ENCODE measurements at regions not wholly inside any gene's neighbourhood (a gene's known extent, or its start where the extent isn't known, plus 50 kb on each side); places are given as distances from the start of the nearest gene placed in this dataset.

DNA sequence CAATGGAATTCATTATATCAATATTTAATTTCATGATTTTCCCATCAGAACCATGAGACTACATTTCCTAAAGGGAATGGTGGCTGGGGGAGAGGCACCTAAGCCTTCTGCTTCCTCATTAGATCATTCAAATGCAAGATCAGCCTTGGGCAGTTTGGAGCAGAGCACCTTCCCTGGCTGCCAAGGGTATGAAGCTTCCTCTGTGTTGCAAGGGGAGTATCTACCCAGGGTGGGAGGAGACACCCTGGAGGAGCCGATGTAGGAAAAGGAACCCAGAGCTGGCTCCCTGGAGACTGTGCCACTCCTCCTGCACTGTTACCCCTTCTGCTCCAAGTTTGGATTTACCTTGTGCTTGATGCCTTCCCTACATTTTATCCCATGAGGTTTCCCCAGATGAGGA lies 299.7 kb upstream of the PRDM1 start:
- no peaks in the 10 kb centered on the region for H3K27me3 ChIP-seq
- ATAC-seq, result no peak
- in situ Hi-C loops (cut with MboI; ENCODE audit: low sequenced_read_pairs in 4 of 4), result no loop called here
- H3K36me3 ChIP-seq, result no peaks in the 10 kb centered on the region
- TF ChIP-seq, protein P1, sequence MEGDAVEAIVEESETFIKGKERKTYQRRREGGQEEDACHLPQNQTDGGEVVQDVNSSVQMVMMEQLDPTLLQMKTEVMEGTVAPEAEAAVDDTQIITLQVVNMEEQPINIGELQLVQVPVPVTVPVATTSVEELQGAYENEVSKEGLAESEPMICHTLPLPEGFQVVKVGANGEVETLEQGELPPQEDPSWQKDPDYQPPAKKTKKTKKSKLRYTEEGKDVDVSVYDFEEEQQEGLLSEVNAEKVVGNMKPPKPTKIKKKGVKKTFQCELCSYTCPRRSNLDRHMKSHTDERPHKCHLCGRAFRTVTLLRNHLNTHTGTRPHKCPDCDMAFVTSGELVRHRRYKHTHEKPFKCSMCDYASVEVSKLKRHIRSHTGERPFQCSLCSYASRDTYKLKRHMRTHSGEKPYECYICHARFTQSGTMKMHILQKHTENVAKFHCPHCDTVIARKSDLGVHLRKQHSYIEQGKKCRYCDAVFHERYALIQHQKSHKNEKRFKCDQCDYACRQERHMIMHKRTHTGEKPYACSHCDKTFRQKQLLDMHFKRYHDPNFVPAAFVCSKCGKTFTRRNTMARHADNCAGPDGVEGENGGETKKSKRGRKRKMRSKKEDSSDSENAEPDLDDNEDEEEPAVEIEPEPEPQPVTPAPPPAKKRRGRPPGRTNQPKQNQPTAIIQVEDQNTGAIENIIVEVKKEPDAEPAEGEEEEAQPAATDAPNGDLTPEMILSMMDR (IDR thresholded peaks at IDR 0.05 in 4 of 5, conservative IDR thresholded peaks at IDR 0.05 in 1 of 5), result no peak
- no peak for TF ChIP-seq POLR2A (IDR thresholded peaks at IDR 0.05)
- no peak overlapping the region for H3K4me3 ChIP-seq
- DNase-seq, result no peak
- peaks cover 9 to 12% of the 10 kb centered on the region in 2 donors for H3K4me1 ChIP-seq
- H3K27ac ChIP-seq, result no peak overlapping the region
- intact Hi-C loops (cut with DNase I; ENCODE audit: low total_unique reads), result no loop called here
- no peaks in the 10 kb centered on the region for H3K9me3 ChIP-seq

DNA sequence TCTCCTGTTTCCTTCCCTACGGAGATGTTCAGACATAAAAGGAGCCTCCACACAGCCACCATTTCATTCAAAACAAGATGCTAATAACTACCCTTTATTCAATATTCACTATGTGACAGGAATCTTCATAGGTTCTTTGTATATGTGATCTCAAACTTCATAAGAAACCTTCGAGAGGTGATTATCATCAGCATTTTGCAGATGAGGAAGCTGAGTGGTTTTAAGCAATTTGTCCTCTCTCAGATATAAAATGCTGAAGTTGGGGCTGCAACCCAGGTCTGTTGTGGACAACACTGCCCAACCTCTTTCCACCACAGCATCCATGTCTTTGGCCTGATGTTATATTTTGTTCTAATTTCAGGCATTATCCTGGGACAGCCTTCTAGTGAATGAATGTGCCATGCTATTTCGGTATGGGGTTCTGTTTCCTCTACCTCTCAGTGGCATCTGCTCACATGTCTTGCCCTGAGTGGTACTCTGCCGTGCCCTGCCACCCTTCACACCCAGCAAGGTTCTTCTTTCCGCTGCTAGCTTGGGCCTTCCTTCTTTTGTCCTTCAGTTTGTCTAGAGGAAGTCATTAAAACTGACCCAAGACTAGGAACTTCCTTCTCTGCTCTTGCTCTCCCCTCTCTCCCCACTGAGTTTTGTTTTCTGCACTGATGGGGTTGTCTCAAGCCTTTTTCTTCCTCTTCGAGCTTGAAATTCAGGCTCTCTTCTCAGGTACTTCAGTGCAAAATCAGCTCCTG lies 300.9 kb upstream of the PRDM1 start:
- H3K4me3 ChIP-seq, result no peak overlapping the region
- intact Hi-C loops (cut with DNase I; ENCODE audit: low total_unique reads), result no loop called here
- TF ChIP-seq, protein P1 (IDR thresholded peaks at IDR 0.05 in 4 of 5, conservative IDR thresholded peaks at IDR 0.05 in 1 of 5), result no peak
- no peak for TF ChIP-seq POLR2A (IDR thresholded peaks at IDR 0.05)
- no peaks in the 10 kb centered on the region for H3K27me3 ChIP-seq
- H3K9me3 ChIP-seq, result no peaks in the 10 kb centered on the region
- ATAC-seq (no peak), DNase-seq (no peak)
- H3K27ac ChIP-seq, result no peak overlapping the region
- no peaks in the 10 kb centered on the region for H3K36me3 ChIP-seq
- H3K4me1 ChIP-seq, result peaks cover 12% of the 10 kb centered on the region in 2 donors
- in situ Hi-C loops (cut with MboI; ENCODE audit: low sequenced_read_pairs in 4 of 4), result no loop called here

DNA sequence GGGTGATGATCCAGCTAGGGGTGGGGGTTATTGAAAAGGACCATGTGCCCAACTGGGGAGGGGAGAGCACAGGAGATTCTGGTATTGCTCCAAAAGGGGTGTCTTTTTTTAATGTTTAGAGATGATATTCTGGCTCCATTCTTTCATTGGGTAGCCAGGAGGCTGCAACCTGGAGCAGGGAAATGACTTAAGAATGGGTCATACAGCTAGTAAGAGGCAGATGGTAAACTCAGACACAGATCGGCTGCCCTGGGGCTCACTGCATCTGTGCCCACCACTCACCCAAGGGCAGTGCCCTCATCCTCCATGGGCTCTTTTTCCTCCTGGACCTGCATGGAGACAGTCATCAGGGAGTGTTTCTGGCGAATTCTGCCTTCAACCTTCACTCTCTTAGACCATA lies 302.0 kb upstream of the PRDM1 start:
- TF ChIP-seq, protein P1 (IDR thresholded peaks at IDR 0.05 in 4 of 5, conservative IDR thresholded peaks at IDR 0.05 in 1 of 5), result no peak
- no peak for TF ChIP-seq POLR2A (IDR thresholded peaks at IDR 0.05)

DNA sequence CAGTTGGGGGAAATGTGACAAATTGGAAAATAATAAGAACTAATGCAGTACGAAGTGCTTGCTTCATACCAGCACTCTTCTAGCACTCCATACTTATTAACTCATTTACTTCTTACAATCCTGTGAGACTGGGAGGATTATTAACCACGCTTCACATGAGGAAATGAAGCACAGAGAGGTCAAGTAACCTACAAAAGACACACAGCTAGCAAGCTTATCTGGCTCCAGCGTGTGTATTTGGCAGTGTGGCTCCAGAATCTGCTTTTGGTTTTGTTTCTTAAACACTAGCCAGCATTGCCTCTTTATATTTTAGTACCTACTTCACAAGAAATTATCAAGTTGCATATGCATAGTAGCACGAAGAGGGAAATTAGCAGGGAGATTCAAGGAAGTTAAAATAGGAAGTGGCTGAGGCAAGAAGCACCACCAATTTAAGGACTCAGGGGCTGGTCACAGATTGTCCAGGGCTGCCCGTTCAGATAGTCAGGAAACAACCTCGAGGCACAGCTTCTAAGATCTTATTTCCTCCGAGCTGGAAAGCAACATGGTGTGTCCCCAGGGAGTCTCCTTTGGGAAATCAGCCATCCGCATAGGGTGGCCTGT lies 302.7 kb upstream of the PRDM1 start:
- no peak overlapping the region for H3K4me3 ChIP-seq
- no peak overlapping the region for H3K27ac ChIP-seq
- H3K9me3 ChIP-seq, result no peaks in the 10 kb centered on the region
- no peaks in the 10 kb centered on the region for H3K36me3 ChIP-seq
- TF ChIP-seq, protein P1 (IDR thresholded peaks at IDR 0.05 in 4 of 5, conservative IDR thresholded peaks at IDR 0.05 in 1 of 5), result no peak
- TF ChIP-seq POLR2A (IDR thresholded peaks at IDR 0.05), result no peak
- H3K4me1 ChIP-seq, result peaks cover 4% of the 10 kb centered on the region in 2 donors
- no peak for DNase-seq
- intact Hi-C loops (cut with DNase I; ENCODE audit: low total_unique reads) (no loop called here), in situ Hi-C loops (cut with MboI; ENCODE audit: low sequenced_read_pairs in 4 of 4) (no loop called here)
- no peaks in the 10 kb centered on the region for H3K27me3 ChIP-seq
- no peak for ATAC-seq

More for the DNA sequence above, 302.0 kb upstream of the PRDM1 start:
- no peaks in the 10 kb centered on the region for H3K27me3 ChIP-seq
- H3K36me3 ChIP-seq, result no peaks in the 10 kb centered on the region
- in situ Hi-C loops (cut with MboI; ENCODE audit: low sequenced_read_pairs in 4 of 4) (no loop called here), intact Hi-C loops (cut with DNase I; ENCODE audit: low total_unique reads) (no loop called here)
- no peaks in the 10 kb centered on the region for H3K9me3 ChIP-seq
- ATAC-seq, result no peak
- H3K4me3 ChIP-seq, result no peak overlapping the region
- no peak overlapping the region for H3K27ac ChIP-seq
- DNase-seq, result no peak
- peaks cover 4% of the 10 kb centered on the region in 2 donors for H3K4me1 ChIP-seq

Data from gastrocnemius medialis (tissue), 4 donors.